Ascending aorta (tissue), 2 donors: ENCODE measurements at regions not wholly inside any gene's neighbourhood (a gene's known extent, or its start where the extent isn't known, plus 50 kb on each side); places are given as distances from the start of the nearest gene placed in this dataset.

Source experiments
- DNase-seq, 2 donors: peaks; one replicate each; pipeline ENCODE4 v3.0.0-alpha.2; 2019; ENCODE audit warnings: low spot score in 2 of 2
- H3K27ac ChIP-seq, 2 donors: fragments of 200-600 bp; sonication (generic); one replicate each; pipeline ENCODE4 v1.5.1; 2016 to 2017; ENCODE audit warnings: mild to moderate bottlenecking in 1 of 2
- H3K27me3 ChIP-seq: fragments of 200-600 bp; sonication (generic); one replicate; pipeline ENCODE4 v1.5.1; 2017
- H3K36me3 ChIP-seq, 2 donors: fragments of 200-600 bp; sonication (generic); one replicate each; pipeline ENCODE4 v1.5.1; 2016
- H3K4me1 ChIP-seq, 2 donors: fragments of 200-600 bp; sonication (generic); one replicate each; pipeline ENCODE4 v1.5.1; 2016 to 2017; ENCODE audit warnings: mild to moderate bottlenecking in 1 of 2
- H3K4me3 ChIP-seq, 2 donors: fragments of 200-600 bp; sonication (generic); one replicate each; pipeline ENCODE4 v1.5.1; 2016 to 2017; ENCODE audit warnings: mild to moderate bottlenecking in 1 of 2
- H3K9me3 ChIP-seq, 2 donors: fragments of 200-600 bp; sonication (generic); one replicate each; pipeline ENCODE4 v1.5.1; 2016
- intact Hi-C: fragments of 100-400 bp; cut with DNase I; formaldehyde crosslinking; loops from one replicate; pipeline ENCODE4 v1.15.1; 2023
- TF ChIP-seq, protein P1 (sequence below), 3 experiments: fragments of 200-600 bp in 2 of 3; fragments of 450-650 bp in 1 of 3; sonication (generic) in 2 of 3; IDR thresholded peaks; one replicate each; pipeline ENCODE4 v1.5.1; 2016 to 2019; ENCODE audit warnings: antibody characterized with exemption in 3 of 3, mild to moderate bottlenecking in 1 of 3, moderate library complexity in 1 of 3

DNA sequence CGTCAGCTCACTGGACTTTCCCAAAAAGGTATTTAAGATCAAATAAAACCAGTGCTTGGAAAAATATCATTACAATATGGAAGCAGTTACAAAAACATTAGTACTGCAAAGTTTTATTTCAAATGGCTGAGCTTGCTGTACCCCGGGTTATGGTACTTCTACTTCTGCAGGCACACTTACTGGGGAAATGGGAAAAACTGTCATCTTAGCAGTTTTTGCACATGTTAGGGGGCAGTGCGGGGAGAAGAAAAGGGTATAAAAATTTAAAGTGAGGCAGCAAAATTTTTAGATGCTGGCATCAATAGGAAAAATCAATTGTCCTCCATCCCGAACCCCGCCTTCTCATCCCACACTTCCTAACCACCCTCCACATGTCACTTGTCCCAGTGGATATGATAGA, 133.4 kb downstream of the ATG4C start:
- no peak for DNase-seq
- Histone ChIP-seq H3K9me3 (no peaks in the 10 kb centered on the region), H3K4me3 (no peak overlapping the region), H3K4me1 (no peaks in the 10 kb centered on the region), H3K27me3 (no peaks in the 10 kb centered on the region), H3K27ac (no peak overlapping the region), H3K36me3 (no peaks in the 10 kb centered on the region)
- intact Hi-C loops = no loop called here
- TF ChIP-seq, protein P1, sequence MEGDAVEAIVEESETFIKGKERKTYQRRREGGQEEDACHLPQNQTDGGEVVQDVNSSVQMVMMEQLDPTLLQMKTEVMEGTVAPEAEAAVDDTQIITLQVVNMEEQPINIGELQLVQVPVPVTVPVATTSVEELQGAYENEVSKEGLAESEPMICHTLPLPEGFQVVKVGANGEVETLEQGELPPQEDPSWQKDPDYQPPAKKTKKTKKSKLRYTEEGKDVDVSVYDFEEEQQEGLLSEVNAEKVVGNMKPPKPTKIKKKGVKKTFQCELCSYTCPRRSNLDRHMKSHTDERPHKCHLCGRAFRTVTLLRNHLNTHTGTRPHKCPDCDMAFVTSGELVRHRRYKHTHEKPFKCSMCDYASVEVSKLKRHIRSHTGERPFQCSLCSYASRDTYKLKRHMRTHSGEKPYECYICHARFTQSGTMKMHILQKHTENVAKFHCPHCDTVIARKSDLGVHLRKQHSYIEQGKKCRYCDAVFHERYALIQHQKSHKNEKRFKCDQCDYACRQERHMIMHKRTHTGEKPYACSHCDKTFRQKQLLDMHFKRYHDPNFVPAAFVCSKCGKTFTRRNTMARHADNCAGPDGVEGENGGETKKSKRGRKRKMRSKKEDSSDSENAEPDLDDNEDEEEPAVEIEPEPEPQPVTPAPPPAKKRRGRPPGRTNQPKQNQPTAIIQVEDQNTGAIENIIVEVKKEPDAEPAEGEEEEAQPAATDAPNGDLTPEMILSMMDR (IDR thresholded peaks at IDR 0.05) = no peak

DNA sequence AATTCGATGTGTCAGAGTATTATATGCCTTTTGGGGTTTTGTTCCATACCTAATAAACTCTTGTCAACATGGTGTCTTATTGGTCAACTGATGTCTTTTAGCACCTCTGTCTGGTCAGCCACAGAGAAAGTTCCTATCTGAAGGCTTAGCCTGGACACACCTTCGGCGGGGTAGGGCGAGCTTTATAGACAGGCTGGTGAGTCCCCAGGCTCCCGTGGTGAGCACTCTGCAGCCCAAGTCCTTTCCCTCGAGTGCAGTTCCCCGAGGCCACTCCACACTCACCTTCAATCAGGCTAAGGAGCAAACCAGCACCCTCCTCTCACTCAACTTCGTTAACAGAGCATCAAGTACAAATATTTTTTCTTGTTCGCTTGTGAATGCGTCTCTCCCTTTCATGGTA, 133.9 kb downstream of the ATG4C start:
- Histone ChIP-seq H3K4me3 (no peak overlapping the region), H3K27ac (no peak overlapping the region), H3K9me3 (no peaks in the 10 kb centered on the region), H3K27me3 (no peaks in the 10 kb centered on the region), H3K36me3 (no peaks in the 10 kb centered on the region), H3K4me1 (no peaks in the 10 kb centered on the region)
- intact Hi-C loops = no loop called here
- DNase-seq = no peak
- TF ChIP-seq, protein P1 (IDR thresholded peaks at IDR 0.05) = no peak

DNA sequence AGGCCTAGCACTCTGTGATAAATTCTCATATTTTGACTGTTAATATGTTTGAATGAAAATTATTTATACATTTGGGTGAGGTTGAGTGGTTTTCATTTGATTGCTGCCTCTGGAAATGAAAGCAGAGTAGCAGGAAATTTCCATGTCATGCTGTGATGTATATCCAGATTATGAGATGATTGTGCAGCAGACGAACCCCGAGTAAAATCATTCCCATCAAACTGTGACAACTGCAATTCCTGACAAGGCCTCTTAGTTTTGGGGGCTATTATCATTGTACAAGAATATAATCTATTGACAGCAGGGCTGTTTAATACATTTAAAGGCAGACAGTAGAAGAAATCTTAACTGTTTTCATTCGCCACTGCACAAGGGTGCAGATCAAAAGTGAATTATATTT, 134.8 kb downstream of the ATG4C start:
- no peaks in the 10 kb centered on the region for H3K9me3 ChIP-seq
- no peaks in the 10 kb centered on the region for H3K27me3 ChIP-seq
- intact Hi-C loops = no loop called here
- DNase-seq = no peak
- no peak overlapping the region for H3K4me3 ChIP-seq
- no peaks in the 10 kb centered on the region for H3K36me3 ChIP-seq
- no peaks in the 10 kb centered on the region for H3K4me1 ChIP-seq
- no peak overlapping the region for H3K27ac ChIP-seq
- TF ChIP-seq, protein P1 (IDR thresholded peaks at IDR 0.05) = no peak

DNA sequence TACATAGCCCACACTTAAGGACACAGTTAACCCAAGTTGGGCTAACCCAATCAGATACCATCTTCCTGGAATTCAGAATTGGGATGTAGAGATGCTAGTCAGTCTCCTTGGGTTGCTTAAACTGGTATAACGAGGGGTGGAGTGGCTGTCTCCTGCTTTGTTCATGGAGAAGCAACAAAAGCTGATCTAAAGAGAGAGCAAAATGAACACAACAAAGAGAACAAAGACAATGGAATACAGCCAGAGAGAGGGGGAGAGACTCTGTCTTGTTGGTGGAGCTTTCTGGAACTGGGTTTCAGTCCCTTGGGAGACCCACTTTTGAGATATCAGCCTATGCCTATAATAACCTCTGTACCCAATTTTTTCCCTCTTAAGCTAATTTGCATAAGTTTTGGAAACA, 138.1 kb downstream of the ATG4C start:
- no peak for DNase-seq
- H3K4me3 ChIP-seq = no peak overlapping the region
- H3K36me3 ChIP-seq = no peaks in the 10 kb centered on the region
- no peaks in the 10 kb centered on the region for H3K4me1 ChIP-seq
- H3K27me3 ChIP-seq = no peaks in the 10 kb centered on the region
- no peak overlapping the region for H3K27ac ChIP-seq
- intact Hi-C loops = no loop called here
- TF ChIP-seq, protein P1 (IDR thresholded peaks at IDR 0.05) = no peak
- no peaks in the 10 kb centered on the region for H3K9me3 ChIP-seq

DNA sequence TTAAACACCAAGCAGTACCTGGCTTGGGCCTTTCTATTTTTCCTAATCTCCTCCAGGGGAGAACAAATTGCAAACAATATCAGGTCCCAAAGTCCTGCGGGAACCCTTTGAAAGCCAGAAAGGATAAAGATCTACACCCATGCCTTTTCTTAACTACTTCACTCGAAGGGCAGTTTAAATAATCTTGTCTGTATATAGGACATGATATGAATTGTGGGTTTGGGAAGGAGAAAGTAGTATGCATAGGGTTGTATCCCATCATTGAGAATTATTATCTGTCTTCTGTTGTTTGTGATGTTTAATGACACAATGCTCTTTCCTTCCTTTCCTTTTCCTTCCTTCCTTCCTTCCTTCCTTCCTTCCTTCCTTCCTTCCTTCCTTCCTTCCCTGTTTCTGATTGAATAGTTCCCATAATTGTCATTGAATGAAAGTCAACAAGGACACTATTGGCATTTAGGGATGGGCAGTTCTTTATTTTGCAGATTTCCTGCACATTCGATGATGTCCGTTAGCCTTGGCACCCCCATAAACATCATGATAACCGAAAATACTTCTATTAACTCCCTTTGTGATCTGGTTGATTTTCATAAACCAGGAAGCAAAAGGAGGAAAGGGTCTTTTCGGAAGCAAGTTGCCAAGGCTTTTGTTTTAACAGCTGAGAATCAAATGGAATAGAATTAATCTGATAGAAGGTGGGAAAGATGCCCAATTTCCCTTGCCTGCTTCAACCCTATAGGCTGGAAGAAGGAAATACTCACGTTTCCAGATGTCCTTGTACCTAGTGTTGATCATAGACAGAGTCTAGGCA, 141.3 kb downstream of the ATG4C start:
- TF ChIP-seq, protein P1 (IDR thresholded peaks at IDR 0.05) = no peak
- H3K9me3 ChIP-seq = no peaks in the 10 kb centered on the region
- H3K27me3 ChIP-seq = no peaks in the 10 kb centered on the region
- no peak overlapping the region for H3K27ac ChIP-seq
- intact Hi-C loops = no loop called here
- H3K4me3 ChIP-seq = no peak overlapping the region
- no peaks in the 10 kb centered on the region for H3K36me3 ChIP-seq
- H3K4me1 ChIP-seq = no peaks in the 10 kb centered on the region
- DNase-seq = no peak
